Type B pancreatic cell (in vitro differentiated cells): ENCODE measurements at regions not wholly inside any gene's neighbourhood (a gene's known extent, or its start where the extent isn't known, plus 50 kb on each side); places are given as distances from the start of the nearest gene placed in this dataset.
"Not testable (repeated sequence)": the region's sequence is repeated elsewhere in the genome, so short reads cannot be mapped to it uniquely, and the experiment has no call there.

Experiments used
- DNase-seq: peaks from one replicate; pipeline ENCODE4 v3.0.0; 2021; ENCODE audit warnings: mixed read lengths; ENCODE audit not compliant: unreplicated experiment; ENCODE audit errors: extremely low spot score
- H3K27ac Mint-ChIP-seq: 2 replicates; pipeline ENCODE4 v1.8.0; 2021; ENCODE audit warnings: mild to moderate bottlenecking, mixed read lengths
- H3K27me3 Mint-ChIP-seq: 2 replicates; pipeline ENCODE4 v1.8.0; 2021; ENCODE audit warnings: mixed read lengths
- H3K36me3 Mint-ChIP-seq: 2 replicates; pipeline ENCODE4 v1.8.0; 2021; ENCODE audit warnings: mixed read lengths
- H3K4me1 Mint-ChIP-seq: one replicate; pipeline ENCODE4 v1.8.0; 2021; ENCODE audit warnings: mixed read lengths; ENCODE audit not compliant: unreplicated experiment
- H3K4me3 Mint-ChIP-seq: 2 replicates; pipeline ENCODE4 v1.8.0; 2021; ENCODE audit warnings: mild to moderate bottlenecking, mixed read lengths
- H3K9me3 Mint-ChIP-seq: 2 replicates; pipeline ENCODE4 v1.8.0; 2021; ENCODE audit warnings: mixed read lengths
- TF ChIP-seq, protein P1 (sequence below): fragments of 200-600 bp; sonication (generic); conservative IDR thresholded peaks from 2 replicates; pipeline ENCODE4 v1.5.0; 2021; ENCODE audit warnings: antibody characterized with exemption, mild to moderate bottlenecking

DNA sequence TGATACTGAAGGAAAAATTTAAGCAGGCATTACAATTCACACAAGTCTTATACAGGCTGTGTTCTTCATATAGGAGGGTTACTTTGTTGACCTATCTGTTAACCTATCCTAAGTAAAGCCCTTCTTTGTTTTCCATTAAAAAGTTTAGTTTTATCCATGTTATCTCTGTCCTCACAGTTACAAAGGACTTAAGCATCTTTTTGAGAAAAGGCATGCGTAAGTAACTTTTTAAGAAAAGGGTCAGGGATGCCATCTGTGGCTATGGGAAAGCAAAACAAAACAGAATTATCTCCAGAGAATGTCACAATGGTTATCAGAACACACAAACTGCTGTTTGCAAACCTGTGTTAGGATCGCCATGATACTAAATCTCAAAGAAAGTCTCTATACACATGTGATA is 295.8 kb upstream of the MTPN start:
- H3K36me3 Mint-ChIP-seq, result no peaks in the 10 kb centered on the region
- H3K27ac Mint-ChIP-seq, result no peak overlapping the region
- DNase-seq, result no peak
- TF ChIP-seq, protein P1, sequence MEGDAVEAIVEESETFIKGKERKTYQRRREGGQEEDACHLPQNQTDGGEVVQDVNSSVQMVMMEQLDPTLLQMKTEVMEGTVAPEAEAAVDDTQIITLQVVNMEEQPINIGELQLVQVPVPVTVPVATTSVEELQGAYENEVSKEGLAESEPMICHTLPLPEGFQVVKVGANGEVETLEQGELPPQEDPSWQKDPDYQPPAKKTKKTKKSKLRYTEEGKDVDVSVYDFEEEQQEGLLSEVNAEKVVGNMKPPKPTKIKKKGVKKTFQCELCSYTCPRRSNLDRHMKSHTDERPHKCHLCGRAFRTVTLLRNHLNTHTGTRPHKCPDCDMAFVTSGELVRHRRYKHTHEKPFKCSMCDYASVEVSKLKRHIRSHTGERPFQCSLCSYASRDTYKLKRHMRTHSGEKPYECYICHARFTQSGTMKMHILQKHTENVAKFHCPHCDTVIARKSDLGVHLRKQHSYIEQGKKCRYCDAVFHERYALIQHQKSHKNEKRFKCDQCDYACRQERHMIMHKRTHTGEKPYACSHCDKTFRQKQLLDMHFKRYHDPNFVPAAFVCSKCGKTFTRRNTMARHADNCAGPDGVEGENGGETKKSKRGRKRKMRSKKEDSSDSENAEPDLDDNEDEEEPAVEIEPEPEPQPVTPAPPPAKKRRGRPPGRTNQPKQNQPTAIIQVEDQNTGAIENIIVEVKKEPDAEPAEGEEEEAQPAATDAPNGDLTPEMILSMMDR, result no peak
- H3K9me3 Mint-ChIP-seq, result peaks cover 5% of the 10 kb centered on the region
- no peak overlapping the region for H3K4me3 Mint-ChIP-seq
- no peaks in the 10 kb centered on the region for H3K27me3 Mint-ChIP-seq
- peaks cover 15% of the 10 kb centered on the region for H3K4me1 Mint-ChIP-seq

DNA sequence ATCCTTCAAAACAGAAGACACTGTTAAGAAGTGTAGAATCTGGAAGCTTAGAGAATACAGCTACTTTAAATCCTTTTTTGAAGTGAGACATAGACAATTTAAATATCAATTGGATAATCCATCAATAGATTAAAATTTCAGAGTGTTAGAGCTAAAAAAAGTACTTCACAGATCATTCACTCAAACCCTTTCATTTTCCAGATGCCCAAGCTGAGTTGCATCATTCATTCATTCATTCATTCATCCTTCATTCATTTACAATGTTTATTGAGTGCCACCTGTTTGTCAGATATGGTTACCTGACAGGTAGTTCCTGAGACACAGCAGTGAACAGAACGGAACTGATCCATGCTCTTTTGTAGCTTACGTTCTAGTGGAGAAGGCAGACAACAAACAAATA is 290.7 kb upstream of the MTPN start:
- Mint-ChIP-seq H3K27me3 (no peaks in the 10 kb centered on the region), H3K36me3 (peaks cover 4% of the 10 kb centered on the region), H3K27ac (no peak overlapping the region), H3K9me3 (peaks cover 14% of the 10 kb centered on the region), H3K4me3 (no peak overlapping the region), H3K4me1 (no peaks in the 10 kb centered on the region)
- TF ChIP-seq, protein P1, result no peak
- no peak for DNase-seq

DNA sequence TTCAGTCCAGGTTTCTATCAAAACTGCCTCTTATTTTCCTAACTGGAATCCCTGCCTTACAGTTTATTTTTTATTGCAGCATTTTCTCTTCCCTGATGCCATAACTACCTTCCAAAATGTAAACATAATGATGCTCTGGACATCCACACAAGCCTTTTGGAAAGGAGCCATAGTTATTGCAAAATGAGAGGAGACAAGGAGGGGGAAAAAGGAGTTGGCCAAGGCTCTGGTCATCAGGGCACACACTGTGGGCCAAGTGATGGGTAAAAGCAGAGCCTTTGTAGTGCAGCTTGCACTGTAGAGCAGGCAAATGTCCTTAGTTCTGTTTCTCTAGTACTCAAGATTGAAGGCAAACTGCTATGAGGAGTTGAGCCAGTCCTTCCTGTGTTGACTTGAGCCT is 289.3 kb upstream of the MTPN start:
- Mint-ChIP-seq H3K27ac (no peak overlapping the region), H3K4me1 (no peaks in the 10 kb centered on the region), H3K36me3 (peaks cover 4% of the 10 kb centered on the region), H3K9me3 (peaks cover 27% of the 10 kb centered on the region), H3K27me3 (no peaks in the 10 kb centered on the region), H3K4me3 (no peak overlapping the region)
- no peak for DNase-seq
- TF ChIP-seq, protein P1, result no peak

DNA sequence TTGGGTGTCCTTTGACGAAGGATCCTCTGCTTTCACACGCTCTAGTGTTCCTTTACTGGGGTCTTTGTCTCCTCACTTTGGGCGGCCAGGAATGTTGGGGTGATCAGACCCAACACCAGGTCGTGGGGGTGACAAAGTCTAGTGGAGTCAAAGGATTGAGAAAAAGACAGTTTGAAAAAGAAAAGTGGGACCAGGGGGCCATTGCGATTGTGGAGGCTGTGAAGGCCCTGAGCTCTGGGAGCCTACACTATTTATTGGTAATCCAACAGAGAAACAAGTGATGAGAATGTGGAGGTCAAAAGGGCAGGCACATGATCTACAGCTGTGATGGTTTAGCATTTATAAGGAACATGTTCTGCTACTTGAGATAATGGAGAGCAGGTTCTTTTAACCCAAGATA is 287.1 kb upstream of the MTPN start:
- not testable (repeated sequence) for H3K27ac Mint-ChIP-seq, H3K4me3 Mint-ChIP-seq, H3K36me3 Mint-ChIP-seq, H3K27me3 Mint-ChIP-seq, H3K4me1 Mint-ChIP-seq, DNase-seq
- peaks cover 40% of the 10 kb centered on the region for H3K9me3 Mint-ChIP-seq

DNA sequence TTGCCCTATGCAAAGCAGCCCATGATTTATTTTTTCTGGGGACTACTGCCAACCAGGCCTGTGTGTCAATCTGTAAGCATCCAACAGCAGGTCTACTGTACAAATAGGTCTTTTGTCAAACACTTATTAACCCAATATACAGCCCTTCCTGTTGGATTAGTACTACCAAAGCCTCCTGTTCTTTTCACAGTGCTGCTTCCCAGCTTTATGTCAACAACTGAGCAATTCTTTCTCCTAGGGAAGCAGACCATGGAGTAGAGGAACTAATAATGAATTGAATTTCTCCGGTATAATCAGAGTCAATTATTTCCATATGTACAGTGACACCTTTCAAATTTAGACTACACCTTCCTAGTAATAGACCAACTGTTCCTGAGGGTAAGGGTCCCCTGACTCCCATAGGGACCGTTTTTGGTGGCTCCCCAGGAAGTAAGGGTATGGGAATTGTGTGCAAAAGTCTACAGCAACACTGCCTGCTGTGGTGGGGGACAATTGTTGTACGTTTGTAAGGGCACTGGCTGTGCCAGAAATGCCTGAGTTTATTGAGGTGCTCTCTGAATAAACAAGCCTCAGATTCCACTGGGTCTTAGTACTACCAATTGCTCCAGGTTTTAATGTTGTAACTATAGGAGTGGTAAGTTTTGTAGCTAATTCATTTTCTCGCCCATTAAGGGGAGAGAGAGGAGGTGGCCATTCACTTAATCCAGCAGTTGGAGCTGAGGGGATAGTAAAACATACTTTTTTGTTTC is 286.1 kb upstream of the MTPN start:
- not testable (repeated sequence) for H3K36me3 Mint-ChIP-seq, H3K4me3 Mint-ChIP-seq, H3K27ac Mint-ChIP-seq, H3K27me3 Mint-ChIP-seq, H3K4me1 Mint-ChIP-seq, DNase-seq
- H3K9me3 Mint-ChIP-seq, result peaks cover 39% of the 10 kb centered on the region

DNA sequence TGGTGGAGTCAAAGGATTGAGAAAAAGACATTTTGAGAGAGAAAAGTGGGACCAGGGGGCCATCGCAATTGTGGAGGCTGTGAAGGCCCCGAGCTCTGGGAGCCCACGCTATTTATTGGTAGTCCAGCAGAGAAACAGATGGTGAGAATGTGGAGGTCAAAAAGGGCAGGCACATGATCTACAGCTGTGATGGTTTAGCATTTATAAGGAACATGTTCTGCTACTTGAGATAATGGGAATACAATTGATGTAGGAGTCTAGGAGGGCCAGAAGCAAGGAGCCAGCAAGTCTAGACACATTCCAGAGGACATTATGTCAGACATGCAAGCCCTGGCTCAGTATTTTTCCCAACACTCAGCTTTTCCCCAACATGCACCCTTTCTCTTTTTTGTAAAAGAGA is 283.4 kb upstream of the MTPN start:
- not testable (repeated sequence) for H3K27ac Mint-ChIP-seq, DNase-seq, H3K4me3 Mint-ChIP-seq, H3K4me1 Mint-ChIP-seq, H3K36me3 Mint-ChIP-seq, H3K27me3 Mint-ChIP-seq
- H3K9me3 Mint-ChIP-seq, result peaks cover 34% of the 10 kb centered on the region

DNA sequence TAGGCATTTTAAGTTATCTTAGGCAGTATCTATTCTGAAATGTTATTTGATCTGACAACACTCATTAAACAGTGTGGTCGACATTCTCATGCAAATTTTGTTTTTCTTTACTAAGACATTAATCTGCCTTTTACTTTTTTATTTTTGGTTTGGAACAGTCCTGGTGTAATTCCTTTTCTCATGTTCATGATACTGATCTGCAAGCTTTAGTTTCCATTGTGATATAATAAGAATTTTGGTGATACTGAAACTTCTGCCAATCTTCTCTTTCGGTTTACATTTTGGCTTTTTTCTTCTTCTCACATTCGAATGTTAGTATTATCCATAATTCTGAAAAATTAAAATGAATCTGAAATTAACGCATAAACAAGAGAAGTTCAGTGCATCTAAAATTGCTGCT is 281.9 kb upstream of the MTPN start:
- Mint-ChIP-seq H3K27ac (no peak overlapping the region), H3K9me3 (peaks cover 30% of the 10 kb centered on the region), H3K36me3 (peaks cover 2% of the 10 kb centered on the region), H3K4me3 (no peak overlapping the region), H3K4me1 (no peaks in the 10 kb centered on the region), H3K27me3 (no peaks in the 10 kb centered on the region)
- no peak for DNase-seq
- TF ChIP-seq, protein P1, result no peak
